Hematopoietic multipotent progenitor cell treated with erythropoietin and hydrocortisone succinate and interleukin-3 and kit ligand, for 6 days (in vitro differentiated cells): ENCODE measurements at regions not wholly inside any gene's neighbourhood (a gene's known extent, or its start where the extent isn't known, plus 50 kb on each side); places are given as distances from the start of the nearest gene placed in this dataset.

Experiments used
- DNase-seq: peaks from one replicate; pipeline ENCODE4 v3.0.0-alpha.2; 2015

GRCh38 chr6:56343295-56343694, 95.9 kb upstream of the COL21A1 start:
- no peak for DNase-seq

GRCh38 chr6:56339524-56339923, 92.1 kb upstream of the COL21A1 start:
- no peak for DNase-seq

- no peak for DNase-seq
These were observed 88.3 kb upstream of the COL21A1 start for GRCh38 chr6:56335726-56336125.

- no peak for DNase-seq
These were observed 87.6 kb upstream of the COL21A1 start for GRCh38 chr6:56334937-56335336.

GRCh38 chr6:56329271-56330050, 82.1 kb upstream of the COL21A1 start:
- DNase-seq = no peak

- no peak for DNase-seq
These were observed 81.3 kb upstream of the COL21A1 start for GRCh38 chr6:56328728-56329090.

GRCh38 chr6:56327946-56328727, 80.8 kb upstream of the COL21A1 start:
- DNase-seq = no peak

- no peak for DNase-seq
These were observed 77.0 kb upstream of the COL21A1 start for GRCh38 chr6:56324396-56324795.

- DNase-seq = no peak
These were observed 71.5 kb upstream of the COL21A1 start for GRCh38 chr6:56318851-56319250.

- DNase-seq = peak; percentile 47
These were observed 67.5 kb upstream of the COL21A1 start for GRCh38 chr6:56314683-56315523.

GRCh38 chr6:56311533-56312448, 64.4 kb upstream of the COL21A1 start:
- DNase-seq = no peak

- DNase-seq = no peak
These were observed 63.7 kb upstream of the COL21A1 start for GRCh38 chr6:56311061-56311460.

GRCh38 chr6:56310241-56310640, 62.9 kb upstream of the COL21A1 start:
- DNase-seq = no peak

GRCh38 chr6:56299916-56300315, 52.5 kb upstream of the COL21A1 start:
- DNase-seq = no peak

GRCh38 chr6:56297022-56297989, 49.9 kb upstream of the COL21A1 start:
- DNase-seq = no peak
